GM23248 (cell line): ENCODE measurements at regions not wholly inside any gene's neighbourhood (a gene's known extent, or its start where the extent isn't known, plus 50 kb on each side); places are given as distances from the start of the nearest gene placed in this dataset.
"Not testable (repeated sequence)": the region's sequence is repeated elsewhere in the genome, so short reads cannot be mapped to it uniquely, and the experiment has no call there.

ENCODE experiments used
- DNase-seq: peaks from one replicate; pipeline ENCODE4 v3.0.0-alpha.2; 2015
- H2AFZ ChIP-seq: fragments of 200-600 bp; sonication (generic); 2 replicates; pipeline ENCODE4 v1.6.1; 2016; ENCODE audit warnings: antibody characterized with exemption
- H3F3A ChIP-seq: fragments of 200-600 bp; sonication (generic); 2 replicates; pipeline ENCODE4 v1.6.1; 2016; ENCODE audit warnings: mild to moderate bottlenecking, antibody characterized with exemption, mixed run types; ENCODE audit not compliant: insufficient read depth
- H3K27ac ChIP-seq: fragments of 200-600 bp; sonication (generic); 2 replicates; pipeline ENCODE4 v1.5.1; 2016; ENCODE audit warnings: mild to moderate bottlenecking
- H3K27me3 ChIP-seq: fragments of 200-600 bp; sonication (generic); replicated peaks from 2 replicates; pipeline ENCODE4 v1.6.1; 2016; ENCODE audit warnings: mild to moderate bottlenecking; ENCODE audit not compliant: insufficient read depth
- H3K36me3 ChIP-seq: fragments of 200-600 bp; sonication (generic); 2 replicates; pipeline ENCODE4 v1.6.1; 2016; ENCODE audit warnings: low read depth, mild to moderate bottlenecking
- H3K4me1 ChIP-seq: fragments of 200-600 bp; sonication (generic); 2 replicates; pipeline ENCODE4 v1.6.1; 2016; ENCODE audit warnings: mild to moderate bottlenecking; ENCODE audit not compliant: insufficient read depth
- H3K4me2 ChIP-seq: fragments of 200-600 bp; sonication (generic); one replicate; pipeline ENCODE4 v1.6.1; 2016; ENCODE audit warnings: mild to moderate bottlenecking; ENCODE audit not compliant: unreplicated experiment
- H3K4me3 ChIP-seq: fragments of 200-600 bp; sonication (generic); 2 replicates; pipeline ENCODE4 v1.5.1; 2016; ENCODE audit warnings: mild to moderate bottlenecking
- H3K79me2 ChIP-seq: fragments of 200-600 bp; sonication (generic); 2 replicates; pipeline ENCODE4 v1.6.1; 2016; ENCODE audit warnings: mild to moderate bottlenecking; ENCODE audit not compliant: insufficient read depth
- H3K9ac ChIP-seq: fragments of 200-600 bp; sonication (generic); 2 replicates; pipeline ENCODE4 v1.6.1; 2016; ENCODE audit warnings: mild to moderate bottlenecking
- H3K9me2 ChIP-seq: fragments of 200-600 bp; sonication (generic); 2 replicates; pipeline ENCODE4 v1.6.1; 2016; ENCODE audit warnings: mixed run types, mild to moderate bottlenecking, moderate library complexity; ENCODE audit not compliant: insufficient read depth
- H3K9me3 ChIP-seq: fragments of 200-600 bp; sonication (generic); one replicate; pipeline ENCODE4 v1.6.1; 2017; ENCODE audit warnings: low read depth
- H4K20me1 ChIP-seq: fragments of 200-600 bp; sonication (generic); 2 replicates; pipeline ENCODE4 v1.6.0; 2016; ENCODE audit not compliant: insufficient read depth
- EZH2 ChIP-seq: fragments of 200-600 bp; sonication (generic); IDR thresholded peaks from 2 replicates; pipeline ENCODE4 v1.6.1; 2018; ENCODE audit warnings: antibody characterized with exemption, mild to moderate bottlenecking; ENCODE audit not compliant: insufficient read depth, poor library complexity, severe bottlenecking
- EZH2phosphoT487 ChIP-seq: fragments of 200-600 bp; sonication (generic); IDR thresholded peaks from 2 replicates; pipeline ENCODE4 v1.6.1; 2018; ENCODE audit warnings: antibody characterized with exemption, moderate library complexity, mild to moderate bottlenecking, low read depth; ENCODE audit not compliant: insufficient read depth
- WGBS, 2 experiments: methylation state at CpG; one replicate each; pipeline ENCODE4 v1.1.6; 2015 to 2017; ENCODE audit warnings: low lambda C conversion rate in 2 of 2, low coverage in 1 of 2; ENCODE audit errors: missing lambda C conversion rate in 2 of 2; 5-methylcytosine and 5-hydroxymethylcytosine counted together
- in situ Hi-C: fragments of 300-500 bp; cut with MboI; formaldehyde crosslinking; loops from 2 replicates; pipeline ENCODE4 v1.15.0; 2020

DNA sequence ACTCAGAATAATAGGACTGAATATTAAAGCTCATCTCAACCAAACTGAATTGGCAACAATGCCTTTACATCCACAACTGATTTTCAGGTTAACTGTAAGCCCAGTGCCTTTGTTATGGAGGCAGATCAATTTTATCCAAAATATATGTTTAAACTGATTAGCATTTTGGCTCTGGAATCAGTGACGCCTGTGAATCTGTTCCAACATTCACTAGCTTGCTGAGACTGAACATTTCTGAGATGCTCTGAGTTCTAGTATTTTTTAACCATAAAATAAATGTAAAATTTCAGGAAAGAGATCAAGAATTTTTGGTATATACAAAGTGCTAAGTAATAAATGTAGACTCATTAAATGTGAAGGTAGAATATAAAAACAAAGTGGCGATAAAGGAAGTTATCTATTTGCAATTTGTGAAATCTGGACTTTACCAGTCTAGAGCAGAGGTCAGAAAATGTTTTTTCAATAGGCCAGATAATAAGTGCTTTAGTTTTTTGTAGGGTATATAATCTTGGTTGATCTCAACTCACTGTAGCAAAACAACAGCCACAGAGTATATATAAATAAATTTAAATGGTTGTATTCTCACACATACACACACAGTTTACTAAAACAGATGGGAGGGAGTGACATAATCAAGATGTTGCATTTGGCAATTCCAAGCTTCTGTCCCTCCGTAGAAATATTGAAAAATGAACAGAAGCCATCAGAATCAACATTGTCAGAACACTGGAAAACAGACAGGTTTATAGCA is 560.3 kb downstream of the ZWINT start:
- WGBS, 2 experiments: 9 to 11% methylated on average over 3 of the region's 3 CpGs
- H3K27ac ChIP-seq: no peak overlapping the region
- no peaks in the 10 kb centered on the region for H3K79me2 ChIP-seq
- in situ Hi-C loops: no loop called here
- no peaks in the 10 kb centered on the region for H4K20me1 ChIP-seq
- no peak overlapping the region for H2AFZ ChIP-seq
- no peaks in the 10 kb centered on the region for H3K4me1 ChIP-seq
- no peaks in the 10 kb centered on the region for H3F3A ChIP-seq
- DNase-seq: no peak
- no peaks in the 10 kb centered on the region for H3K36me3 ChIP-seq
- no peak overlapping the region for H3K4me3 ChIP-seq
- no peak for TF ChIP-seq EZH2phosphoT487
- no peak for TF ChIP-seq EZH2
- H3K4me2 ChIP-seq: no peak overlapping the region
- H3K9me3 ChIP-seq: peaks cover 3% of the 10 kb centered on the region
- no peaks in the 10 kb centered on the region for H3K9me2 ChIP-seq
- H3K27me3 ChIP-seq: no peaks in the 10 kb centered on the region
- H3K9ac ChIP-seq: no peak overlapping the region

DNA sequence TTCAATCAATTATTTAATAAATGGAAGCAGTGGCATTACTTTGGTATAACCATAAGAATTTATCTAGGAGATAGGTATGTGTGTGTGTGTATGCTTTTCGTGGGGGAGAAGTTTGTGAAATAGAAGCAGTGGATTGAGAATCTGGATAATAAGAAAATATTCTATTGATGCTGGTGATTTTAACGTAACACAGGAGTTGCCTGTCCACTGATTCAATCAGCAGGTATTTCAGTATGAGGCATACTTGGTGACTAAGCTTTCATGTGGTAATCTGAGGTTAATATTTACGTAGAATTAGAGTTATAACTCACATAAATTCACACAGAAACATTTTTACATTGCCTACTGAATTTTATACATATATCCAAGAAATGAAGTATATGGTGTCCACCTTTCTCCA is 568.0 kb downstream of the ZWINT start:
- no peak for DNase-seq
- H3K9me2 ChIP-seq: no peaks in the 10 kb centered on the region
- in situ Hi-C loops: no loop called here

DNA sequence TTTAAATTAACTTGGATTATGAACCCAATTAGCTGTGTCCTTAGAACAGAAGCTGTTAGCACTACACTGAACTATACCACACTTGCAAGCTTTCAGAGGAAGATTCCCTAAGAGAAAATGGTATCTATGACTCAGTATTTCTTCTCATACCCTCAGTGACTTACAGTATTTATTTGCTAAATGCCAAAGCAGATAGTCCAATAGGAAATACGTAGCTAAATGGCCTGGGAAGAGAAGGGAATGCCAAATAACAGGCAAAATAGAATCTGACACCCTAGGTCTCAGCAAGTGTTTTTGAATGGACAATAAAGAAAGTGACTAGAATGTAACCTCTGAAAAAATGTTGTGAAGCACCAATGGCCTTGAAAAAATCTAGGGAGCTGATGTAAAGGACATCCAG is 570.8 kb downstream of the ZWINT start:
- WGBS, 2 experiments: 4 to 8% methylated on average over 1 of the region's 1 CpG

More for the DNA sequence above, 568.0 kb downstream of the ZWINT start:
- no peaks in the 10 kb centered on the region for H3K9me3 ChIP-seq
- no peaks in the 10 kb centered on the region for H3K36me3 ChIP-seq
- H2AFZ ChIP-seq: no peak overlapping the region
- H3K27ac ChIP-seq: no peak overlapping the region
- TF ChIP-seq EZH2phosphoT487 (no peak), EZH2 (no peak)
- no peaks in the 10 kb centered on the region for H3K4me1 ChIP-seq
- no peaks in the 10 kb centered on the region for H3F3A ChIP-seq
- no peaks in the 10 kb centered on the region for H3K27me3 ChIP-seq
- H3K4me2 ChIP-seq: no peak overlapping the region
- H3K4me3 ChIP-seq: no peak overlapping the region
- no peak overlapping the region for H3K9ac ChIP-seq
- no peaks in the 10 kb centered on the region for H3K79me2 ChIP-seq
- H4K20me1 ChIP-seq: no peaks in the 10 kb centered on the region
- 7 to 12% methylated on average over 3 of the region's 3 CpGs for WGBS, 2 experiments

DNA sequence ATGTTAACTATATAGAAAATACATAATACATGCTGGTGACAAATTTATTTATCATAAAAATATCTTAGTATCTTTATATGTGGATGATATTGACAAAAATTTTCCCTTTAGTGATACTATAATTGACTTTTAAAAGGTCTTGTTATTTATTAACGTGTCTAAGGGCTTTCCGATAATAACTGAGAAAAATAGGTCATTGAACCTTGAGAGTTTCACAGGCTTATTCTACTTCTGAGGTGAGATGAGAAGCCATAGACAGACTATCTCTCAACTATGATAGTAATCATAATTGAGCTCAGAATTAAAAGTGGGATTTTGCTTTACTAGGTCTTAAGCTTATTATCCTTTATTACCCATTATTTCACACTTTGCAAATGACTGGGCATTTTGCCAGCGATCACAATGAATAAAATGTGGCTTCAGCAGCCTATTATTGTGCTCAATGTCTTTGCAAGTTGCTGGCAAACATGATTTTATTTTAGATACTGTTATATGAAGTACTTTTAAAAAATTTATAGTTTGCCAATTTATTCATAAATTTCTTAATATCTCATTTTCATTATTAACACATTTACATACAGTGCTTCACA is 574.5 kb downstream of the ZWINT start:
- no peak for DNase-seq
- H3K36me3 ChIP-seq: no peaks in the 10 kb centered on the region
- no peaks in the 10 kb centered on the region for H3K4me1 ChIP-seq
- no peaks in the 10 kb centered on the region for H3K9me2 ChIP-seq
- H3K27ac ChIP-seq: no peak overlapping the region
- no peaks in the 10 kb centered on the region for H3F3A ChIP-seq
- H3K4me2 ChIP-seq: no peak overlapping the region
- H3K9me3 ChIP-seq: no peaks in the 10 kb centered on the region
- H3K9ac ChIP-seq: no peak overlapping the region
- H3K79me2 ChIP-seq: no peaks in the 10 kb centered on the region
- no peak overlapping the region for H3K4me3 ChIP-seq
- no peaks in the 10 kb centered on the region for H3K27me3 ChIP-seq
- no peaks in the 10 kb centered on the region for H4K20me1 ChIP-seq
- no peak for TF ChIP-seq EZH2
- in situ Hi-C loops: no loop called here
- WGBS, 2 experiments: 40 to 53% methylated on average over 3 of the region's 3 CpGs
- H2AFZ ChIP-seq: no peak overlapping the region

More for the DNA sequence above, 570.8 kb downstream of the ZWINT start:
- H3K4me1 ChIP-seq, H3K9me2 ChIP-seq, H3K36me3 ChIP-seq, H4K20me1 ChIP-seq, H3K4me3 ChIP-seq, H3K79me2 ChIP-seq, H3F3A ChIP-seq, H3K9me3 ChIP-seq, H3K4me2 ChIP-seq, DNase-seq, H3K27ac ChIP-seq, H2AFZ ChIP-seq, in situ Hi-C loops, H3K9ac ChIP-seq, H3K27me3 ChIP-seq: not testable (repeated sequence)
